ENCODE measurements at regions not wholly inside any gene's neighbourhood (a gene's known extent, or its start where the extent isn't known, plus 50 kb on each side); places are given as distances from the start of the nearest gene placed in this dataset.

- no peak for TF ChIP-seq PHF8 (CRISPR knock-in tag; IDR thresholded peaks at IDR 0.05)
- no peak for TF ChIP-seq ZFP1 (CRISPR knock-in tag; IDR thresholded peaks at IDR 0.05)
- no peak for TF ChIP-seq ZNF569 (CRISPR knock-in tag; IDR thresholded peaks at IDR 0.05; ENCODE audit: borderline replicate concordance)
- no peak for TF ChIP-seq ZFY (CRISPR knock-in tag; IDR thresholded peaks at IDR 0.05)
- no peak for TF ChIP-seq NFKB2 (CRISPR knock-in tag; IDR thresholded peaks at IDR 0.05; ENCODE audit: borderline replicate concordance)
- no peak for TF ChIP-seq YY1 (IDR thresholded peaks at IDR 0.05; ENCODE audit: insufficient read depth, insufficient replicate concordance, low read depth, low read length)
- TF ChIP-seq ZNF850 (CRISPR knock-in tag; conservative IDR thresholded peaks at IDR 0.05), result no peak
- TF ChIP-seq CBFB (CRISPR knock-in tag; IDR thresholded peaks at IDR 0.05), result no peak
- no peak for TF ChIP-seq ZNF549 (CRISPR knock-in tag; IDR thresholded peaks at IDR 0.05)
- TF ChIP-seq RAD51 (IDR thresholded peaks at IDR 0.05; ENCODE audit: borderline replicate concordance), result no peak
- TF ChIP-seq ESRRA (CRISPR knock-in tag; IDR thresholded peaks at IDR 0.05; ENCODE audit: low read depth), result peak; percentile 30; the same call in 1 of the 2 replicates
- no peak for TF ChIP-seq ZNF280B (CRISPR knock-in tag; IDR thresholded peaks at IDR 0.05; ENCODE audit: borderline replicate concordance)
- TF ChIP-seq MIXL1 (CRISPR knock-in tag; IDR thresholded peaks at IDR 0.05), result 0 out of 2 replicates have a peak, but pooled peaks have one; percentile 33
- no peak for TF ChIP-seq SOX5 (CRISPR knock-in tag; IDR thresholded peaks at IDR 0.05; ENCODE audit: borderline replicate concordance)
- TF ChIP-seq SAP130 (CRISPR knock-in tag; IDR thresholded peaks at IDR 0.05; ENCODE audit: low read depth), result no peak
- no peak for TF ChIP-seq ZNF496 (CRISPR knock-in tag; IDR thresholded peaks at IDR 0.05; ENCODE audit: insufficient replicate concordance)
- no peak for TF ChIP-seq PLSCR1 (CRISPR knock-in tag; IDR thresholded peaks at IDR 0.05; ENCODE audit: borderline replicate concordance)
- no peak for TF ChIP-seq MTA3 (CRISPR knock-in tag; IDR thresholded peaks at IDR 0.05)
- no peak for TF ChIP-seq CREB1 (IDR thresholded peaks at IDR 0.05)
- peak; percentile 45; the same call in 1 of the 2 replicates for TF ChIP-seq CREB1 (CRISPR knock-in tag; IDR thresholded peaks at IDR 0.05)
- no peak for TF ChIP-seq ZBTB7B (CRISPR knock-in tag; IDR thresholded peaks at IDR 0.05)
- no peak for TF ChIP-seq MAFF (IDR thresholded peaks at IDR 0.05; ENCODE audit: low read depth, low read length)
- no peak for TF ChIP-seq ZNF777 (CRISPR knock-in tag; IDR thresholded peaks at IDR 0.05)
- TF ChIP-seq REXO4 (CRISPR knock-in tag; IDR thresholded peaks at IDR 0.05; ENCODE audit: borderline replicate concordance), result no peak
- TF ChIP-seq NCOR1 (IDR thresholded peaks at IDR 0.05; ENCODE audit: borderline replicate concordance, low read length), result no peak
- no peak for TF ChIP-seq ZNF616 (CRISPR knock-in tag; IDR thresholded peaks at IDR 0.05; ENCODE audit: low read depth)
- TF ChIP-seq ZNF574 (CRISPR knock-in tag; IDR thresholded peaks at IDR 0.05), result no peak
- TF ChIP-seq FOXA3 (CRISPR knock-in tag; IDR thresholded peaks at IDR 0.05), result peak; percentile 33; the same call in 1 of the 2 replicates
- TF ChIP-seq LCORL (IDR thresholded peaks at IDR 0.05), result no peak
- TF ChIP-seq LCORL (CRISPR knock-in tag; IDR thresholded peaks at IDR 0.05), result no peak
These were observed 98.4 kb downstream of the EBNA1BP2 start (continued) for GRCh38 chr1:43073490-43074230.

All from HepG2 (cell line).